IPS DF 6.9 (cell line): ENCODE measurements at regions not wholly inside any gene's neighbourhood (a gene's known extent, or its start where the extent isn't known, plus 50 kb on each side); places are given as distances from the start of the nearest gene placed in this dataset.
"Not testable (repeated sequence)": the region's sequence is repeated elsewhere in the genome, so short reads cannot be mapped to it uniquely, and the experiment has no call there.

Experiments
- DNase-seq: peaks from one replicate; pipeline ENCODE4 v3.0.0-alpha.2; 2013; ENCODE audit warnings: low read depth, low spot score
- H3K27ac ChIP-seq: one replicate; pipeline ENCODE4 v1.5.1; 2013; ENCODE audit warnings: low read length, control low read depth
- H3K27me3 ChIP-seq: 2 replicates; pipeline ENCODE4 v1.6.1; 2013; ENCODE audit warnings: mild to moderate bottlenecking, low read length; ENCODE audit not compliant: control insufficient read depth, insufficient read depth
- H3K36me3 ChIP-seq: 2 replicates; pipeline ENCODE4 v1.6.1; 2013; ENCODE audit warnings: low read length; ENCODE audit not compliant: control insufficient read depth, insufficient read depth
- H3K4me1 ChIP-seq: 2 replicates; pipeline ENCODE4 v1.6.1; 2013; ENCODE audit warnings: low read length; ENCODE audit not compliant: control insufficient read depth, insufficient read depth
- H3K4me3 ChIP-seq: 2 replicates; pipeline ENCODE4 v1.5.1; 2013; ENCODE audit warnings: mild to moderate bottlenecking, low read length
- H3K9me3 ChIP-seq: 2 replicates; pipeline ENCODE4 v1.6.1; 2013; ENCODE audit warnings: low read length, inconsistent platforms; ENCODE audit not compliant: control insufficient read depth, insufficient read depth
- WGBS: extraction: QIAGEN DNeasy Blood & Tissue Kit; methylation state at CpG from one replicate; pipeline ENCODE4 v1.1.7; 2013; ENCODE audit warnings: mixed read lengths, missing lambda C conversion rate; ENCODE audit not compliant: insufficient read length, insufficient coverage; 5-methylcytosine and 5-hydroxymethylcytosine counted together

DNA sequence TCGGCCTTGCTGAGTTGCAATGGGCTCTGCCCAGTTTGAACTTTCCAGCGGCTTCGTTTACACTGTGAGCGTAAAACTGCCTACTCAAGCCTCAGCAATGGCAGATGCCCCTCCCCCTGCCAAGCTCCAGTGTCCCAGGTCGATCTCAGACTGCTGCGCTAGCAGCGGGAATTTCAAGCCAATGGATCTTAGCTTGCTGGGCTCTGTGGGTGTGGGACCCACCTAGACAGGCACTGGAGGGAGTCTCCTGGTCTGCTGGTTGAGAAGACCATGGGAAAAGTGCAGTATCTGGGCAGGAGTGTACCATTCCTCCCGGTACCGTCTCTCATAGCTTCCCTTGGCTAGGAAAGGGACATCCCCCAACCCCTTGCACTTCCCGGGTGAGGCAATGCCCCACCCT lies 88.2 kb downstream of the KLHL28 start:
- no peak for DNase-seq
- no peaks in the 10 kb centered on the region for H3K9me3 ChIP-seq
- no peak overlapping the region for H3K27ac ChIP-seq
- no peaks in the 10 kb centered on the region for H3K36me3 ChIP-seq
- H3K4me3 ChIP-seq, result no peak overlapping the region
- H3K27me3 ChIP-seq, result no peaks in the 10 kb centered on the region
- WGBS, result no CpG with 5 or more reads among the region's 10 CpGs
- no peaks in the 10 kb centered on the region for H3K4me1 ChIP-seq

DNA sequence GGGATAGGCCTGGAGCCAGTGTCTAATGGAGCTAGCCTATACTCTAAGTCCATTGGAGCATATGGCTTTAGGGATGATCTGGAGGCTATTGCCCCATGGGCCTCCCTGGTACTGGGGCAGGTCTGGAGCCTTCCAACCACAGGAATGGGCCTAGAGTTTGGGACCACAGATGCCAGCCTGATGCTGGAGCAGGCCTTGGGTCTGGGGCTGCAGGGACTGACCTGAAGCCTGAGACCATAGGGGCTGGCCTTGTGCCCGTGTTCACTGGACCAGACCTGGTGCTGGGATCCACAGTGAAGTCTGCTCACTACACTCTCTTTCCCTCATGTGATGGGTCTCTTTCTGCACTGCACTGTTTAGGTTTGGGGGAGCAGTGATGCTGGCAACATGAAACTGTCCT lies 95.0 kb downstream of the KLHL28 start:
- H3K4me1 ChIP-seq, result no peaks in the 10 kb centered on the region
- no peak overlapping the region for H3K27ac ChIP-seq
- H3K9me3 ChIP-seq, result no peaks in the 10 kb centered on the region
- no peak overlapping the region for H3K4me3 ChIP-seq
- DNase-seq, result no peak
- WGBS, result no CpG with 5 or more reads among the region's 1 CpG
- no peaks in the 10 kb centered on the region for H3K27me3 ChIP-seq
- no peaks in the 10 kb centered on the region for H3K36me3 ChIP-seq

DNA sequence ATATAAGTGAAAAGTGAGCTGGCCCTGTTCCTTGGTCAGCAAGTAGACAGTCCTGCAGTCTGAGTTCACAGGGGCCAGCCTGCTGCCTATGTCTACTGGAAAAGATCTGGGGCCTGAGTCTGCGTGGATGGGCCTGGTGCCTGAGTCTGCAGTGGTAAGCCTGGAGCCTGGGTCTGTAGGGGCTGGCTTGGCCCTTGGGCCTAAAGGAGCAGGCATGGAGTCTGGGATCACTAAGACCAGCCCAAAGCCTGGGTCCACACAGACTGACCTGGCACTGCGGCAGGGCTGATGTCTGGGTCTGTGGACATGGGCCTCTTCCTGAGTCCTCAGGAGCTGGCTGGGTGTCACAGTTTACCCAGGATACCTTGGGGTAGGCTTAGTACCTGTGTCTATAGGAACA lies 95.4 kb downstream of the KLHL28 start:
- no peaks in the 10 kb centered on the region for H3K27me3 ChIP-seq
- no peak overlapping the region for H3K27ac ChIP-seq
- H3K36me3 ChIP-seq, result no peaks in the 10 kb centered on the region
- no peaks in the 10 kb centered on the region for H3K9me3 ChIP-seq
- DNase-seq, result no peak
- no peaks in the 10 kb centered on the region for H3K4me1 ChIP-seq
- no CpG with 5 or more reads among the region's 2 CpGs for WGBS
- H3K4me3 ChIP-seq, result no peak overlapping the region

DNA sequence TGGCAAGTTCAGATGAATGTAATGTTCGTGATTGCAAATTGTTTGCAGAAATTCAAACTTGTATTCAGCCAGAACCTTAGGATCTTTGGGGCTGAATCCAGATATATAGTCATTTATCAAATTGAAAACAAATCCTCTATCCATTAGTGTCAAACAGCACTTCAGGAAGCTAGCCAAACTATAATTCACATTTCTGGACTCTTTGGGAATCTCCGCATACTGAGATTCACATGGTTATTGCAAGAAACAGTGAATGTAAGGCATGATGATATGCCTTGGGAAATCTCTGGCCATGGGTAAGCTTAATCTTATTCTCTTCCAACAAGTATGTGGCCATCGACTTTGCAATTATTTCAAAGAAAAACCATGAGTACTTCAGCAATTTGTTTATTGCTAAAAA lies 98.5 kb downstream of the KLHL28 start:
- H3K9me3 ChIP-seq, result no peaks in the 10 kb centered on the region
- no peaks in the 10 kb centered on the region for H3K4me1 ChIP-seq
- DNase-seq, result no peak
- no peak overlapping the region for H3K4me3 ChIP-seq
- H3K27me3 ChIP-seq, result no peaks in the 10 kb centered on the region
- no CpG with 5 or more reads among the region's 3 CpGs for WGBS
- no peak overlapping the region for H3K27ac ChIP-seq
- no peaks in the 10 kb centered on the region for H3K36me3 ChIP-seq

DNA sequence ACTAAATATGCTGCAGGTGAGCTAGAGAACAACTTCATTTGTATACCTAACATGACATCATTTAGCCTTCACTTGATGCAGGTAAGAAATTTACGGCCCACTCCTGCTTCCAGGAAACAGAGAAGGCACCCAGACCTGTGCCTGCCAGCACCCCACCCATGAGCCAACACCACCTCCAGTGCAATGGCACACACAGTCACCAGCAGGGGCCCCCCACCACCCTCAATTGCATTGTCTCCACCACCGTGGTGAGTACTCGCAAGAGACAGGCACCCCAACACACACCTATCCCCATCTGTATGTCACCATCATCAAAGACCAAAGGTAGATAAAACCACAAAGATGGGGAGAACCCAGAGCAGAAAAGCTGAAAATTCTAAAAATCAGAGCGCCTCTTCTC lies 107.6 kb downstream of the KLHL28 start:
- Histone ChIP-seq H3K27ac (no peak overlapping the region), H3K36me3 (no peaks in the 10 kb centered on the region), H3K4me3 (no peak overlapping the region), H3K9me3 (no peaks in the 10 kb centered on the region), H3K27me3 (no peaks in the 10 kb centered on the region), H3K4me1 (no peaks in the 10 kb centered on the region)
- no peak for DNase-seq
- WGBS, result no CpG with 5 or more reads among the region's 4 CpGs

DNA sequence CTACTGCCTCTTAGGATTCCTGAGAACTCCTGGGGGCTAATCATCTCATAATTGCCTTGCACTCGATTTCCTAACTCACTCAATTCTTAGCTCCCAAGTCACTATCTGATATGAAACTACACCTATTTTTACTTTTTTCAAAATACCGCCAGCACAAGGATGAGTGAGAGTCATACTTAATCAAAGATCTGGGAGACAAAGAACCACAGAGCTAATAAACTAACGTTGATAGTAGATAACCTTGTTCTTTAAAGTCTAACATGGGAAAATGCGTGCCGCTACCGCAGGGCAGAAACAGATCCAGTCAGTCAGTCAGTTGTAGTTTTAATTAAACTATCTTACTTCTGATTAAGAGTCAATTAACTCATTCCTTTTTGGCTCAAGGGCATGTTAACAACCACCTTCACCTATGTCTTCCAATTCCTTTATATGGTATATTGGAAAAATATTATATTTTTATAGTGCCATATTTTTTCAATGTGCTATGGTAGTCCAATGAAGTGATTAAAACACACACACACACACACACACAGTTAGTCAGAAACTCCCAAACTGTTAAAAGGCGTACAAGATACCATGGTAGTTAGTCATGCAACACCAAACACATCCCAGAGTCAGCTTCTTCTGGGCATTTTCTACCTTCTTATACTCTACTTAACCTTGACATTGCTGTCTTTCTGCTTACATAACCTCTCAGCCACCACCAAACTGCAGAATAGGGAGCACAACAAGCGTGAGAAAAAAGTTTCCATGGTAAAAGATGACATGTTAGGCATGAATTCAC lies 114.0 kb downstream of the KLHL28 start:
- 100% methylated on average over 1 of the region's 8 CpGs for WGBS
- H3K27ac ChIP-seq, result no peak overlapping the region
- no peaks in the 10 kb centered on the region for H3K27me3 ChIP-seq
- no peaks in the 10 kb centered on the region for H3K4me1 ChIP-seq
- no peak overlapping the region for H3K4me3 ChIP-seq
- no peaks in the 10 kb centered on the region for H3K36me3 ChIP-seq
- no peaks in the 10 kb centered on the region for H3K9me3 ChIP-seq
- no peak for DNase-seq

DNA sequence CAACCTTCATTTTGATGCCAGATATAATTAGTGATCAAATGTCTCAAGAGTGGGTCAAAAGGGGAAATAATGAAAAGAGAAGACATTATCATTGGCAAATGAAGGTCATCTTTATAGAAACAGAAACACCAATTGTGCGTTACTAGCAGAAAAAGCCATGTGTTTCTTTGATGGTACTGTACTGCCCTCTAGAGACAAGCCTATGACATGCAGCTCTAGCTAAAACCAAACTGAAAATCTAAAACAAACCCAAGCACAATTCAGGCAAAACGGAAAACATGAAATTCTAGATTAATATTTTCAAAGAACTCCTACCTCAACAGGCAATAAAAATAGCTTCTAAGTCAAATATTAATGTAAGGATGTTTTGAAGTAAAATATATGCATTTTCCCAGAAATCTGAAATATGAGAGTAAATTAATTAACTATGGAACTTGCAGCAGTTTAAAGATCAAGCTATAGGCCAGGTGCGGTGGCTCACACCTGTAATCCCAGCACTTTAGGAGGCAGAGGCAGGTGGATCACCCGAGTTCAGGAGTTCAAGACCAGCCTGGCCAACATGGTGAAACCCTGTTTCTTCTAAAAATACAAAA lies 115.4 kb downstream of the KLHL28 start:
- Histone ChIP-seq H3K36me3 (no peaks in the 10 kb centered on the region), H3K4me3 (no peak overlapping the region), H3K4me1 (no peaks in the 10 kb centered on the region), H3K9me3 (no peaks in the 10 kb centered on the region), H3K27me3 (no peaks in the 10 kb centered on the region), H3K27ac (no peak overlapping the region)
- DNase-seq, result peak; percentile 25
- WGBS, result no CpG with 5 or more reads among the region's 4 CpGs

DNA sequence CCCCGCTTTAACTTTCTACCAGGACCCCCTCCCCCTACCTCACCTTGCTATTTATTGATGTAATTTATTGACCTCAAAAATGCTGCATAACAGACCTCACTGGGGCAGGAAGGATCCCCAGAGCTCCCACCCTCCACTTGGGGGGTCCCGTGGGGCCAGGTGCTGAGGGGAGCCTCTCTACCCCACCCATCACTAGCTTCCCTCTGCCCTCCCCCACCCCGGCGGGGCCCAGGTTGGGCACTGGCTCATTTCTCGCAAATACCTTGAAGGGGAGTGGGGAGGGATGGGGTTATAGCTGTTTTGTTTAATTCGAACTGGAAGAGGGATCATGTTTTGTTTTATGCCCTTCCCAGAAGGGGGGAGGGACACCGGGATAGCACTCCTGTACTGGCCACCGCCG lies 125.8 kb downstream of the KLHL28 start:
- not testable (repeated sequence) for H3K27me3 ChIP-seq, H3K4me3 ChIP-seq, H3K4me1 ChIP-seq, H3K9me3 ChIP-seq, H3K36me3 ChIP-seq, H3K27ac ChIP-seq, DNase-seq
- WGBS, result no CpG with 5 or more reads among the region's 9 CpGs

DNA sequence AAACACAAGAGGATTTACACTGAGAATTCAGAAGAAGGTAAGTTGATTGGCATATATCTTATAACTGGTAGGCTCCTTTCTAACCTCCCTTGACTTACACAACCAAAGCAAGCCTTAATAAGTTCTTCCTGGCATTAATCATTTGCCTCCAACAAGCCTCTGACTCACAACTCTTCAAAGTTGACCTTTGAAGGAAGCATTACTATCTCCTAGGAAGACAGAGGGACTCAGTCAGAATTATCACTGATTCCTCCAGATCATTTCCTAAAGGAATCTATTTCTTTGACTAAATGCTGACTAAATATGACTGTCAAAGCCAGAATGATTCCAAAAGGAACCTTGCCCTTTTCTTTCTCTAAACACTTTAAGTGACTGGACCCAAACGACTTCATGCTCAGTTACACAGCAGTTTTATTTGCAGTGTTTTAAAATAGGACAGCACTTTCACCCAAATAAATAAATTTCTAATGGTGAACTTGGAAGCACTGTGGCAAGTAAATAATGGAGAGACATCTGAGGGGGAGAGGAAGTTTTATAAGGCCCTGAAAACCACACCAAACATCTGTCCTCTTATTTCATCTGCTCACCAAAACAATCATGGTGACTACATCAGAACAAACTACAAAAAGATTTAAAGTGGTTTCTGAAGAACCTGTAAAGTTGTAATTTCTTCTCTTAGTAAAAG lies 128.2 kb downstream of the KLHL28 start:
- Histone ChIP-seq H3K27me3 (no peaks in the 10 kb centered on the region), H3K4me3 (no peak overlapping the region), H3K27ac (no peak overlapping the region), H3K36me3 (no peaks in the 10 kb centered on the region), H3K9me3 (no peaks in the 10 kb centered on the region), H3K4me1 (no peaks in the 10 kb centered on the region)
- no CpG with 5 or more reads among the region's 1 CpG for WGBS
- DNase-seq, result no peak

DNA sequence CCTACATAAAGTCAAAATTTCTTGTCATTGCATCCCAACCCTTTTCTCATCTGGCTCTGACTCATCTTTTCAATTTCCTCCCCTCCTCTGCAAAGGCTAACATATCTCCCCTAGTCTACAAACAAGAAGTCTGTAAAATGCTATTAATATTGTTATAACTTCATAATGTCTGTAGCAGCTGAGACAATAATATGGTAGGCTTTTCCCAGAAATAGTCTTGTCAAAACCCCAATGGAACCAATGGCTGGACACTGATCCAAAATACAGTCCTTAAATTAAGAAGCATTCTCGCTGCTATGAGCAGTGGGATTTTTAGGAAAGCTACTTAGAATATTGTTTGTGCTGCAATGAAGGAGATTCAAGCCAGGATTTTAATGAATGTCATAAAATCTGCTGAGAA lies 131.4 kb downstream of the KLHL28 start:
- no peak for DNase-seq
- H3K27me3 ChIP-seq, result no peaks in the 10 kb centered on the region
- no peak overlapping the region for H3K27ac ChIP-seq
- no peaks in the 10 kb centered on the region for H3K9me3 ChIP-seq
- no peak overlapping the region for H3K4me3 ChIP-seq
- WGBS, result no CpG with 5 or more reads among the region's 1 CpG
- H3K4me1 ChIP-seq, result no peaks in the 10 kb centered on the region
- no peaks in the 10 kb centered on the region for H3K36me3 ChIP-seq
